OCI-LY3 (cell line): ENCODE measurements at regions not wholly inside any gene's neighbourhood (a gene's known extent, or its start where the extent isn't known, plus 50 kb on each side); places are given as distances from the start of the nearest gene placed in this dataset.

Experiments used
- EZH2phosphoT487 ChIP-seq: fragments of 200-600 bp; shearing (Covaris generic); IDR thresholded peaks from 2 replicates; pipeline ENCODE4 v1.6.1; 2018; ENCODE audit warnings: antibody characterized with exemption, mixed run types, low read depth
- TF ChIP-seq, protein P1 (sequence below): fragments of 200-600, 300-600 bp; sonication (generic); IDR thresholded peaks from 2 replicates; pipeline ENCODE4 v1.5.1; 2014; ENCODE audit warnings: antibody characterized with exemption, low read length, low read depth

DNA sequence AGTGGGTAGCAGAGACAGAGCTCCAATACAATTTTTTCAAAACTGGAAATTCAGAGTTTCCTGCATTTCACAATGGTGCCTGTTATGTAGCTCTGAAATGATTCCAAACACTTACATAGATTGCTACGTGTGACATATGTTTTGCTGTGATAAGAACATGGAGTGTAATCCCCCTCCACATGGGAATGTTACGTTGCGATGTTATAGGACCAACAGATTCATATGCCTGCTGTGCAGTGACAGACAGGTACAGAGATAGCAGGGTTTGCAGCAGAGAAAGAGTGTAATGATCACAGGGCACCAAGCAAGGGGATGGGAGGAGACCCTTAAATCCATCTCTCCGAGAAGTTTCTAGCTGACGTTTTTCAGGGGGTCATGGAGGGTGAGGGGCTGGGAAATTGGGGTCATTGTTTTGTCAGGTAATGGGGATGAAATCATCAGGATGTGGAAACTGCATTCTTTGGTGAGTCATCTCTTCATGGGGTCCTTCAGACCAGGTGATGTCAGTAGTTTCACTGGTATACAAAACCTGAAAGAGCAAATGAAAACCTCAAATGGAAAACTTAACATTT, 76.6 kb upstream of the OSBPL8 start:
- TF ChIP-seq, protein P1, sequence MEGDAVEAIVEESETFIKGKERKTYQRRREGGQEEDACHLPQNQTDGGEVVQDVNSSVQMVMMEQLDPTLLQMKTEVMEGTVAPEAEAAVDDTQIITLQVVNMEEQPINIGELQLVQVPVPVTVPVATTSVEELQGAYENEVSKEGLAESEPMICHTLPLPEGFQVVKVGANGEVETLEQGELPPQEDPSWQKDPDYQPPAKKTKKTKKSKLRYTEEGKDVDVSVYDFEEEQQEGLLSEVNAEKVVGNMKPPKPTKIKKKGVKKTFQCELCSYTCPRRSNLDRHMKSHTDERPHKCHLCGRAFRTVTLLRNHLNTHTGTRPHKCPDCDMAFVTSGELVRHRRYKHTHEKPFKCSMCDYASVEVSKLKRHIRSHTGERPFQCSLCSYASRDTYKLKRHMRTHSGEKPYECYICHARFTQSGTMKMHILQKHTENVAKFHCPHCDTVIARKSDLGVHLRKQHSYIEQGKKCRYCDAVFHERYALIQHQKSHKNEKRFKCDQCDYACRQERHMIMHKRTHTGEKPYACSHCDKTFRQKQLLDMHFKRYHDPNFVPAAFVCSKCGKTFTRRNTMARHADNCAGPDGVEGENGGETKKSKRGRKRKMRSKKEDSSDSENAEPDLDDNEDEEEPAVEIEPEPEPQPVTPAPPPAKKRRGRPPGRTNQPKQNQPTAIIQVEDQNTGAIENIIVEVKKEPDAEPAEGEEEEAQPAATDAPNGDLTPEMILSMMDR = no peak
- TF ChIP-seq EZH2phosphoT487 = no peak
